Coronary artery (tissue), 2 donors: ENCODE measurements at regions not wholly inside any gene's neighbourhood (a gene's known extent, or its start where the extent isn't known, plus 50 kb on each side); places are given as distances from the start of the nearest gene placed in this dataset.
A peak's percentile ranks its signal among the peaks of the same experiment; 100 is the strongest.

Experiments
- DNase-seq: peaks from one replicate; pipeline ENCODE4 v3.0.0-alpha.2; 2017; ENCODE audit warnings: low spot score
- H3K27ac ChIP-seq, 2 donors: fragments of 200-600 bp; sonication (generic); one replicate each; pipeline ENCODE4 v1.5.1; 2016 to 2019
- H3K4me3 ChIP-seq: fragments of 200-600 bp; sonication (generic); 2 replicates; pipeline ENCODE4 v1.5.1; 2016; ENCODE audit warnings: mild to moderate bottlenecking, moderate library complexity
- CTCF ChIP-seq: fragments of 200-600 bp; sonication (generic); IDR thresholded peaks from one replicate; pipeline ENCODE4 v1.5.1; 2019; ENCODE audit warnings: antibody characterized with exemption

- no peak for TF ChIP-seq CTCF
- DNase-seq, result peak; percentile 47
- no peak overlapping the region for H3K27ac ChIP-seq
- no peak overlapping the region for H3K4me3 ChIP-seq
These were observed 96.2 kb upstream of the INSIG1 start for GRCh38 chr7:155201325-155202087.

GRCh38 chr7:155202106-155202871 is 95.4 kb upstream of the INSIG1 start:
- no peak overlapping the region for H3K27ac ChIP-seq
- peak; percentile 71 for DNase-seq
- no peak overlapping the region for H3K4me3 ChIP-seq
- no peak for TF ChIP-seq CTCF

- H3K27ac ChIP-seq, result no peak overlapping the region
- peak; percentile 68 for DNase-seq
- no peak for TF ChIP-seq CTCF
- H3K4me3 ChIP-seq, result no peak overlapping the region
These were observed 94.4 kb upstream of the INSIG1 start for GRCh38 chr7:155203059-155203881.

- Histone ChIP-seq H3K27ac (no peak overlapping the region), H3K4me3 (no peak overlapping the region)
- peak; percentile 73 for DNase-seq
- TF ChIP-seq CTCF, result no peak
These were observed 93.6 kb upstream of the INSIG1 start for GRCh38 chr7:155203882-155204691.

- DNase-seq, result no peak
- Histone ChIP-seq H3K4me3 (peak overlapping the region; percentile 65), H3K27ac (peak overlapping the region in 1 of 2 donors; percentile 89)
- no peak for TF ChIP-seq CTCF
These were observed 92.8 kb upstream of the INSIG1 start for GRCh38 chr7:155204744-155205367.
